Activated CD8-positive, alpha-beta memory T cell treated with anti-CD3 and anti-CD28 coated beads for 48 hours (primary cell): ENCODE measurements at regions not wholly inside any gene's neighbourhood (a gene's known extent, or its start where the extent isn't known, plus 50 kb on each side); places are given as distances from the start of the nearest gene placed in this dataset.
"Not testable (repeated sequence)": the region's sequence is repeated elsewhere in the genome, so short reads cannot be mapped to it uniquely, and the experiment has no call there.

ENCODE experiments used
- DNase-seq, 3 experiments: peaks; one replicate each; pipeline ENCODE4 v3.0.0-alpha.2; 2020; ENCODE audit warnings: low read depth in 2 of 3, low spot score in 2 of 3

DNA sequence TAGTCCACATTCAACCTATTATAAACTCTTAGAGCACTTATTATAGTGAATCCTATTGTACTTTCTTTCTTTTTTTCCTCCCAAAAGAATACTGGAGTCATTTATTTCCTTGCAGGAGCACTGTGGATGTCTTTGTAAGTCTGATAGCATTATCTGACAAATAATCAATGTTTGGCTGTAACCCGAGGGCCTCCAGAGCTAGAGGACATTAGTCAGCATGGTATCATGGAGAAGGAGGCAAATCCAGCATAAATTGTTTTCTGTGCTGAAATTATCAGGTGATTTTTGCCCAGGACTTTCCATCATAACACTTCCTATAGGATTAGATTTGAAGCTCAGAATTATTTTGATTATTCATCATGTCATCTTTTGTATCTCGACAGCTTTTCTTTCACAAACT, 551.0 kb downstream of the ZNF608 start:
- no peak for DNase-seq

DNA sequence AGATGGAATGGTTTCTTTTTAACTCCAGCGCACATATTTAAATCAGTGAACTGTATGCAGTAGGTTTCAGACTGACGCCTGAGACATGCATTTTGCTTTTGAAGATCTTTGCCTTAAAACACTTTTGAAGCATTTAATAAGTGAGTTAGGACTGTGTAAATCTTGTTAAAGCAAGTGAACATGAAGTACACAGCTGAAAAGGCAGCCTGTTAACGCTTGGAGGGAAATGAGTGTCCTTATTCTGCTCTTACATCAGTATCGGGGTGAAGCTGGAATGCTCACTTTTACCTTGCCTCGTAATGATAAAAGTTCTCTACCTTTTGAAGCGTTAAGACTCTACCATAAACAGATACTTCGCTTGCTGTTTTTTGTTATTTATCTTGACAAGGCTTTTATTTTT, 552.2 kb downstream of the ZNF608 start:
- DNase-seq = no peak

DNA sequence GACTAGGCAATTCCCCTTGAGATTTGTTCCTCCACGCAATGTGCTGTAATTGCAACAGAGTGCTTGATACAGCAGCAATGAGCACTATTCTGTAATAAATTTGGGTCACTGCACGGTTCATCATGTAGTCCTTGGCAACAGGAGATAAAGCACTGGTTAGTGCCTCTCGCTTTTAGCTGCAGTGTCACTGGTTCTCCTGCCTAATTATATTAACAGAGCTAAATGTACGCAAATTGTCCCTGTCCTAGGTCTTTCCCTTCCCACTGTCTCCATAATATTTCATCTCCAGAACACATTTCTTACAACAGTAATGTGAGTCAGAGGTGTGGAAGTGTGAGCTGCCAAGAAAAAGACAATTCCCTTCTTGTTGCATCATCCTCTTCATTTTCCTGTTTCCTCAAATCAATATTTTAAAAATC, 553.1 kb downstream of the ZNF608 start:
- DNase-seq = no peak

GRCh38 chr5:124192716-124193115, 553.7 kb downstream of the ZNF608 start:
- no peak for DNase-seq

- DNase-seq = no peak
Measured at GRCh38 chr5:124185716-124186115, 560.7 kb downstream of the ZNF608 start.

GRCh38 chr5:124182133-124182532, 564.3 kb downstream of the ZNF608 start:
- DNase-seq = no peak

GRCh38 chr5:124180875-124181461, 565.5 kb downstream of the ZNF608 start:
- DNase-seq = no peak

GRCh38 chr5:124180299-124180874, 566.1 kb downstream of the ZNF608 start:
- no peak for DNase-seq

DNA sequence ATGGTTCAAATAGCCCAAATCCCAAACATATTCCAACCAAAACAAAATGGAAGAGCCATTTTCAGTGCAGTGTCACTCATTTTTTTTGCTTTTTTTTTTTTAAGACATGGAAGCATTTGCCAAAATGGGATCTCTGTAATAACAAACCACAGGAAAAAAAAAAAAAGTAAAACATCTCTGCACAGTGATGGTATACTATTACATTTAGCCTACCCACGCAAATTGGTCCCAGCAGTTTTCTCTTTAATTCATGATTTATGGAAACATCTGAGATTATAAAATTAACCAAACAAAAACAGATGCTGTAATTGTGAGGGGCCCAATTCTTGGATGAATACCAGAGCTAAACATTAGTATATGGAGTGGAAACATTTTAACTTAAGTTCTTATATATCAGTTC, 566.6 kb downstream of the ZNF608 start:
- DNase-seq = no peak

DNA sequence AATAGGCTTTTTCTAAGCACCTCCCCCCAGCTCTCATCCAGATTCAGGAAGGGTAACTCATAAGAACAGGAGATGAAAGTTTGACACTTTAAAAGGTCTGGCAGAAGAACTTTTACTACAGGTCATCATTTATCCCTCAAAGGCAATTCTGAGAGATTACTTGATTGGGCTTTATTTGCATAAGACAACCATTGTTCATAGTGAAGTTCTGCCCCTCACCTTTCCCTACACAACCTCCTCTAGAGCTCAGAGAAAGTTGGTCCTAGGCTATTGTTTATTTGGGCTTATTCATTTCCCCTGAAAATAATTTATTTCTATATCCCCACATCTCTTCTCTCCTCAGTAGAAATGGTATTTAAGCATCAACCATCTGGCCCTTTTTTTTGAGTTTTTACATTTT, 568.4 kb downstream of the ZNF608 start:
- no peak for DNase-seq

DNA sequence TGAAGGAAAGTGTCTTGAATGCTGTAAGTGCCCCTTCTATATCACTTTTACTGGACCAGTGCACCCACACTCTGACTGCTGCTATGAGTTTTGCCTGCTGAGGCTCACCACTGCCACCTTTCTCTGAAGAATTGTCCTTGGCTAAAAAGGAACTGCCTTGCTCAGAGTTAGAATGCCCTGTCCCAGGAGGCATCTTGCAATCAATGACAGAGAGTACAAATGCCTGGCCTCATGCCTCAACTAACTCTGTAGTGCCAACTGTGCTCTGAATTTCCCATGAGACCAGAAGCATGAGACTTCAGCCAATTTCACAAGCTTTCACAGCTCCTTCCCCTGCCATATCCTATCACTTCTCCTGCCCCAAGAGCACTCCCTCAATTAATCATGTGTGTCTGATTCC, 569.7 kb downstream of the ZNF608 start:
- DNase-seq = no peak

- no peak for DNase-seq
Measured at GRCh38 chr5:124173386-124173785, 573.1 kb downstream of the ZNF608 start.

- DNase-seq = no peak
Measured at GRCh38 chr5:124172389-124173003, 573.9 kb downstream of the ZNF608 start.

DNA sequence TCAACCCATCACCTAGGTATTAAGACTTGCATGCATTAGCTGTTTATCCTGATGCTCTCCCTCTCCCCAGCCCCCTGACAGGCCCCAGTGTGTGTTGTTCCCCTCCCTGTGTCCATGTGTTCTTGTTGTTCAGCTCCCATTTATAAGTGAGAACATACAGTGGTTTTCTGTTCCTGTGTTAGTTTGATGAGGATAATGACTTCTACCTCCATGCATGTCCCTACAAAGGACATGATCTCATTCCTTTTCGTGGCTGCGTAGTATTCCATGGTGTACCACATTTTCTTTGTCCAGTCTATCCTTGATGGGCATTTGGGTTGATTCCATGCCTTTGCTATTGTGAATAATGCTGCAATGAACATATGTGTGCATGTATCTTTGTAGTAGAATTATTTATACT, 578.3 kb downstream of the ZNF608 start:
- DNase-seq = not testable (repeated sequence)

- no peak for DNase-seq
Measured at GRCh38 chr5:124162767-124163532, 583.5 kb downstream of the ZNF608 start.

- DNase-seq = no peak
Measured at GRCh38 chr5:124161266-124161665, 585.2 kb downstream of the ZNF608 start.

DNA sequence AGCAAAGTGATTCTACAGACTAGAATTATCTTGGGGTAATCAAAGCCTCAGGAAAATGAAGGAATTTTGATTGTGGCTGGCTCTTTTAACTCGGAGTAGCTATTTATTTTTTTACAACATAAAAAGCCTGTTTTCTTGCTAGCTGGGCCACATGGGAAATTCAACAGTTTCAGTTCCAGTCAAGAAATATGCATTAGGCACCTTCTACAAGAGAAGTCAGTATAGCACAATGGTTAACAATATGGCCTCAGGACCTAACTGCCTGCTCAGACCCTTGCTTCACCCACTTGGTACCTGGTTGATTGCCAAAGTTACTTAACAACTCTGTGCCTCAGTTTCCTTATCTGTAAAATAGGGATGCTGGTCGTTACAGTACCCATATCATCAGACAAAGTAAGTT, 586.2 kb downstream of the ZNF608 start:
- no peak for DNase-seq

GRCh38 chr5:124157320-124157719, 589.1 kb downstream of the ZNF608 start:
- no peak for DNase-seq

- no peak for DNase-seq
Measured at GRCh38 chr5:124156415-124156996, 589.9 kb downstream of the ZNF608 start.

GRCh38 chr5:124154714-124155113, 591.7 kb downstream of the ZNF608 start:
- DNase-seq = no peak

DNA sequence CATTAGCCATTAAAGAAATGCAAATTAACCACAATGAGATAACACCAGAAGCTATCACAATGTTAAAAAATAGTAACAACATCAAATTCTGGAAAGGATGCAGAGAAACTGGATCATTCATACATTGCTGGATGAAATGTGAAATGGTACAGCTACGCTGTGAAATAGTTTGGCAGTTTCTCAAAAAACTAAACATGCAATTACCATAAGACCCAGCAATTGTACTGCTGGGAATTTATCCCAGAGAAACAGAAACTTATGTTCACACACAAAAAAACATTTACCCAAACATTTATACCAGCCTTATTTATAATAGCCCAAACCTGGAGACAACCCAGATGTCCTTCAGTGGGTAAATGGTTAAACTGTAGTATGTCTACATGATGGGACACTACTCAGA, 592.9 kb downstream of the ZNF608 start:
- DNase-seq = no peak

DNA sequence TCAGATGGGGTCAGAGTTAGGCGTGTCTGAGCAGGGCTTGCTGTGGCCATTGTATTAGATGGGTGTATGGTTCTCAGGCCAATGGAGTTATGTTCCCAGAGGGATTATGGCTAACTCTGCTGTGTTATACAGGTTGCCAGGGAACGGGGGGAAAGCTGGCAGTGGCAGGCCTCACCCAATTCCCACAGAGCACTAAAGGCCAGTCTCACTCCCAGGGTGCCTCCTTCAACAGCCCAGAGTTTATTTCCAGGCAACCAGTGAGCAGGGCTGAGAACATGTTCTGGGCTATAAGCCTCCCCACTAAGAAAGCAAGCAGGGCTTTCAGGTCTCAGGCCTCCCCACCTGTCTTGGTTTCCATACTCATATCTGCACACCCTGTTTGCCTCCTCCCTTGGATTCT, 597.9 kb downstream of the ZNF608 start:
- no peak for DNase-seq
